CD1c-positive myeloid dendritic cell (primary cell): ENCODE measurements at regions not wholly inside any gene's neighbourhood (a gene's known extent, or its start where the extent isn't known, plus 50 kb on each side); places are given as distances from the start of the nearest gene placed in this dataset.
"Not testable (repeated sequence)": the region's sequence is repeated elsewhere in the genome, so short reads cannot be mapped to it uniquely, and the experiment has no call there.

Source experiments
- DNase-seq: peaks from one replicate; pipeline ENCODE4 v3.0.0-alpha.2; 2016; ENCODE audit errors: extremely low spot score

DNA sequence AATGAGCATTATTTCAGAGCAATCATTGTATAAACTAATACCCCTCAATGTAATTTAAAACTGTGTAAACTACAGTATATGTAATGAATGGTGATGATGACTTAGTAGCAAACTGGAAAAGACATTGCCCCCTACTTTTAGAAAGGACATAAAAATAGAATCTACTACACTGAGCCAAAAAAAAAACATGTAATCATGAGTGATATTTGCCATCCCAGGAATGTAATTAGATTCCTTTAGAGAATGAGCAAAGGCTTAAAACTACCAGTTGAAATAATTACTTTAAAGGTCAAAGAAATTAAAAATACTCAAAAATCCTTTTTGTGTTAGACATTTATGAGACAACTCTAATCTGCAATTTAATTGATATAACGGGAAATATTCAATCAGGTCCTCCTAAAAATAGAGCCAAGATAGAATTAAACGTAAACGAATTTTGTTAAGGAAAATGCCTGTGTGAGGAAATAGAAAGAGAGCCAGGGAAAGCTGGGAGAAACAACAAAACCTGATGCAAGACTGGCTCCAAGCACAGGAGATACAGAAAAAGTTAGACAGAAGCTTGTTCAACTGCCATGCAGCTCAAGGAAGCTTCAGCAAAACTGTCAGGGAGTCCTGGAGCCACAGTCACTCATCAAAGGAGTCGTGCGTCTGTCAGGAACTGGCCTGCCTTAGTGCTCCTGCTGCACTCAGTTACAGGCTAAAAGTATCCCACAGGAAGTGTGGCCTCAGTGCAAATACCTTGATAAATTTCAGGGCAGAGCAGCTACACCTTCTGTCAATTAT lies 655.7 kb upstream of the INTU start:
- no peak for DNase-seq

GRCh38 chr4:126986005-126986404 lies 646.8 kb upstream of the INTU start:
- no peak for DNase-seq

GRCh38 chr4:126986828-126987227 lies 645.9 kb upstream of the INTU start:
- DNase-seq: no peak

DNA sequence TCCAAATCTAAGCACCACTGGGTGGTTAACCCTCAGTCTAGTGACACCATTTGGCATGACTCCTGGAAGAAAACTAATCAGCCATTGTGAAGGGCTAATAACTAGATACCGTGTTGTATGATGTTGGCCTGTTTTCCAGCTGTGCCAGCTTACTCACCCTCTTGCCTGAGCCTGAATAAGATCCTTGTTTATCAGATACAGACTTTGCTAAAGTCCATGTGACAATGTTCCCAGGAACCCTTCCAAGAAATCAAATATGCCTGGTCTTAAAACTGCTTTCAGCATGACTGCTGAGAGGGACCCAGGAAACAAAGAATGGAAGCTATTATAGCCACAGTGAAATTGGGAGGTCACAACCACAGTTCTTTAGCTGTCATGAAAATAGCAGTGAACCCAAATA lies 640.8 kb upstream of the INTU start:
- DNase-seq: no peak

DNA sequence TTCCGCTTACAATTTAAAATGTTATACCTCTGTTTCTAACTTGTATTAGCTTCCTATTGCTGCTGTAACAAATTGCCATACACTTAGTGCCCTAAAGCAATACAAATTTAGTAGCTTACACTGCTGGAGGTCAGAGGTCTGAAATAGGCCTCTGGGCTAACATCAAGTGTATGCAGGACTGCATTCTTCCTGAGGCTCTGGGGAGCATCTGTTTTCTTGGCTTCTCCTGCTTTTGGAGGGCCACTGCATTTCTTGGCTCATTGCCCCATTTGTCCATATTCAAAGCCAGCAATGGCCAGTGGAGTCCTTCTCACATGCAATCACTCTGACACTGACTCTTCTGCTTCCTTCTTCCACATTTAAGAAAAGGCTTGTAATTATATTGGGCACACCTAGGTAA lies 639.8 kb upstream of the INTU start:
- no peak for DNase-seq

GRCh38 chr4:126993351-126993750 lies 639.4 kb upstream of the INTU start:
- DNase-seq: no peak

GRCh38 chr4:126995235-126995634 lies 637.5 kb upstream of the INTU start:
- no peak for DNase-seq

DNA sequence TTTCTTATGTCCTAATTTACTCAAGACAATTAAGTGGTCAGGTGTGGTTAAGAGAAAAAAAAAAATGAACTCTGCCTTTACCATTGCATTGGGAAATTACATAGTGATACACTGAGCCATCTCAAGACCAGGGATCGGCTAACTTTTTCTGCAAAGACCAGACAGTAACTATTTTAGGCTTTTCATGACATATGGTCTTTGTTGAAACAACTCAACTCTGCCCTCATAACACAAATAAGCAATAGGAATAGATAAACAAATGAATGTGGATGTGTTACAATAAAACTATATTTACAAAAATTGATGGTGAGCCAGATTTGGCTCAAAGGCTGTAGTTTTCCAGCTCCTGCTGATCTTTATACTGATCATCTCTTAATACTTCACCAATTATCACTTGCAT lies 632.6 kb upstream of the INTU start:
- DNase-seq: no peak

- no peak for DNase-seq
Observed at GRCh38 chr4:127000846-127001245, 631.9 kb upstream of the INTU start.

GRCh38 chr4:127001933-127002332 lies 630.8 kb upstream of the INTU start:
- no peak for DNase-seq

- DNase-seq: no peak
Observed at GRCh38 chr4:127006446-127006877, 626.3 kb upstream of the INTU start.

- no peak for DNase-seq
Observed at GRCh38 chr4:127007305-127007704, 625.5 kb upstream of the INTU start.

- DNase-seq: no peak
Observed at GRCh38 chr4:127012549-127012948, 620.2 kb upstream of the INTU start.

GRCh38 chr4:127015667-127016117 lies 617.1 kb upstream of the INTU start:
- DNase-seq: no peak

GRCh38 chr4:127018381-127018780 lies 614.4 kb upstream of the INTU start:
- no peak for DNase-seq

DNA sequence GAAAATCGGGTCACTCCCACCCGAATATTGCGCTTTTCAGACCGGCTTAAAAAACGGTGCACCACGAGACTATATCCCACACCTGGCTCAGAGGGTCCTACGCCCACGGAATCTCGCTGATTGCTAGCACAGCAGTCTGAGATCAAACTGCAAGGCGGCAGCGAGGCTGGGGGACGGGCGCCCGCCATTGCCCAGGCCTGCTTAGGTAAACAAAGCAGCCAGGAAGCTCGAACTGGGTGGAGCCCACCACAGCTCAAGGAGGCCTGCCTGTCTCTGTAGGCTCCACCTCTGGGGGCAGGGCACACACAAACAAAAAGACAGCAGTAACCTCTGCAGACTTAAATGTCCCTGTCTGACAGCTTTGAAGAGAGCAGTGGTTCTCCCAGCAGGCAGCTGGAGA lies 611.9 kb upstream of the INTU start:
- not testable (repeated sequence) for DNase-seq

DNA sequence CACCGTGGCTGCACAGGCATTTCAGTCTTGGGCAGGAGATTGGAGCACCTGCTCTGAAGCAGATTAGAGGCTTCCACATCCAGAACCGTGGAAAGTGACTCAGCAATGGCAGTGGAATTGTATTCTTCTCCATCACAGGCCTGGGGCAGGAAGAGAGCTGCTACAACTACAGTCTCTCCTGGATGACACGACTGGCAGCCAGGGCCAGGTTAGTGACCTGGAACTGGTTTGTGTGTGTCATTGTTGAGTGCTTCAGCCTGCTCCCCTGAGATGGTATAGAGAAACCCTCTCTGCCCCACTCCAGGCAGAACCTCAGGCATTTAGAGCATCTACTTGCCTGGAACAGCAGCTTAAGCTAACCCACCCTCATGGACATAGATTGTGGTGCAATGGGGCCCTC lies 596.5 kb upstream of the INTU start:
- no peak for DNase-seq

GRCh38 chr4:127045861-127046260 lies 586.9 kb upstream of the INTU start:
- no peak for DNase-seq

GRCh38 chr4:127047930-127048329 lies 584.8 kb upstream of the INTU start:
- no peak for DNase-seq

DNA sequence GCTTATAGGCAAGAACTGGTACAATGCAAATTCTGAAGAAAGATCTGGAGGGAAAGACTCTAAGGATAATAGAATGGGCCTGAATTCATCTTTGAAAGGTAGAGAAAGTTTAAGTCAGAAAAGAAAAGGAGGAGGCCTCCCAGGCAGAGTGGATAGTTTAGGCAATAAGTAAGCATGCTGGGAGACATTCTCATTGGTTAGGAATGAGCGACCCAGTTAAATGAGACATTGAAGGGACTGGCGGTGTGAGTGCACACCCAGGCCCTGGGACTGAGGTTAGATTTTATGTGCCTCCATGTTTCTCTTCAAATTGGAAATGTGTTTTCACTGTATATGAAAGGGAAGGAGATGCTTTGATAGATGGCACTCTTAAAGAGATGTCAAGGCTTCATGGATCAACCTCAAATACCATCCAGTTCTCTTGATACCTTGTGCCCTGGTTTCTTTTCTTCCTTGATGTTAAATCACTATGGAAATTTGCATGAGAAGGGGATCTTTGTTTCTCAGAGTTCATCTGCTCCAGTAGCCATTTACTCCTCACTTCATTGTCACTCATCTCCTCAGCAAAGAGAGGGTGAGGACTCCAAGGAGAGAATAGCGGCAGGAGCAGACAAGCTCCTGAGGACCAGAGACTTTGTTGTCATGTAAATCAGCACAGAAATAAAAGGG lies 584.2 kb upstream of the INTU start:
- DNase-seq: no peak

DNA sequence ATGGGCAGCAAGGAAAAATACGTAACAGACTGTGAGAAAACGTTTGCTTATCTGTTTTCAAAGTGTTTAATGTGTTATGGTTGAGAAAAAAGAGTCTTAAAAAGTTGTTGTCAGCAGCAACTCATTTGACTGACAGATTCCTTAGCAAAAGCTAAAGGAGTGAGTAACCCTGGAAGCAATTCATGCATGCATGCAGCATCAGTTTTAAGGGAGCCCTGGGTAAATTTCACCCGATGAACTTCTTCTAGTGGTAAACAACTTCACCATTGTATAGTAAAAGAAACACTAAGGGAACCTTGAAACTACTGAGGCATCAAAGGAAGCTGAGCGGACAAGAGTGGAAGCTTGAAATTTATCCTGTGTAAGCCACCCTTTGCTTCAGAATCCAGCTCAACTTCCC lies 583.2 kb upstream of the INTU start:
- no peak for DNase-seq

- DNase-seq: no peak
Observed at GRCh38 chr4:127052742-127053141, 580.0 kb upstream of the INTU start.

- DNase-seq: no peak
Observed at GRCh38 chr4:127055357-127055756, 577.4 kb upstream of the INTU start.
